ENCODE measurements at regions not wholly inside any gene's neighbourhood (a gene's known extent, or its start where the extent isn't known, plus 50 kb on each side); places are given as distances from the start of the nearest gene placed in this dataset.

DNA sequence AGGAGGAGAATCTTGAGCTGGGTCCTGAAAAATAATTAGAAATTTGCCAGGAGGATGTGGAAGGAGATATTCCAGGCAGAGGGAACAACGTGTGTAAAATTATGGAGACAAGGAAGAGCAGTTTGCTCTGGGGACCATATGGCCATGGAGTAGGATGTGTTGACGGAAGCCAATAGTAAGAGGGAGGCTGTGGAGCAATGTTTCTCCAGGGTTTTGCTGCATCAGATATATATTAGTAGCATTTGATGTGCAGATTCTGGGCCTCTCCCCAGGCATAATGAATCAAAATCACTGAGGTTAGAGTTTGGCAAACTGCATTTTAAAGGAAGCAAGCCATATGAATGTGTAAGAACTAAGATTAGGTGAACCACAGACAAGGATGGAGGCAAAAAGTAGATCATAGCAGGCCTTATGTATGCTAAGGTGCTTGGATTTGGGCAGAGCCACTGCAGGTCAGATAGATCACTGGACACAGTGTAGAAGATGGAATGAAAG is 192.9 kb upstream of the IL12A start:
- DNase-seq (ENCODE audit: low read depth in 4 of 4, low spot score in 3 of 4), result no peak

DNA sequence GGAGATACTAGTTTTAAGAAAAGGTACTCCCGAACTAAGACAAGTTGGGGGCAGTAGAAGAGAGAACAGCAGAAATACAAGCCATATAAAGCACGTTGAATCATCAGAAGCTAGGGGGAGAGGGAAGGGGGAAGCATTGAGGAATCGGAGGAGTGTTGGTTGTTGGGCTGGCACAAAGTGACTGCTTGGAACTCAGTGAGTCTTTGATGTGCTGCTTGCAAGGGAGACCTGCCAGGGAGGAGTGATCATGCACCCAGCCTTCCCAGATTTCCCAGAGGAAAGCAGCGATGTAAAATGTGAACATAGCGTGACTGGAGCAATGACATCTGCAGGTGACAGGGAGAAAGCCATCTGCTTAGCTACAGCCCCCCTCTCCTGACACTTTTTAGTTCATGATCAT is 192.4 kb upstream of the IL12A start:
- DNase-seq (ENCODE audit: low read depth in 4 of 4, low spot score in 3 of 4), result no peak

- no peak for DNase-seq (ENCODE audit: low read depth in 4 of 4, low spot score in 3 of 4)
Measured at GRCh38 chr3:159796744-159797143, 191.9 kb upstream of the IL12A start.

DNA sequence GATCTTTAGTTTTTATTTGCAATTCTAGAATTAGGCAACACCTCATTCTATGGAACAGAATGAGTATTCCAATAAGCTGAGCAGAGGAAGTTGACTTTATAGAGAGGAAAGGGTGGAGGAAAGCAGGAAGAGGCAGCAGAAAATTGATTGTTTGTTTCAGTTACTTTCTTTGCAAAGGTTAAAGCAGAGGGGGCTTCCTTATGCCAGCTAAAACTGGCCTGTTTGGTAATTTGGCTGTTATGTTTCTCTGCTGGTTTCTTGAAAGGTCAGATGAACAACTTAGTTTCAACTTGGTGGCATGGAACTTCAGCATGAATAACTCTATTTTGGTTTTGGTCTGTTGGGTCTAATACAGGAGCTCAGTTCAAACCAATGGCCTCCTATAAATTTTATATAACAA is 190.9 kb upstream of the IL12A start:
- DNase-seq (ENCODE audit: low read depth in 4 of 4, low spot score in 3 of 4), result no peak

DNA sequence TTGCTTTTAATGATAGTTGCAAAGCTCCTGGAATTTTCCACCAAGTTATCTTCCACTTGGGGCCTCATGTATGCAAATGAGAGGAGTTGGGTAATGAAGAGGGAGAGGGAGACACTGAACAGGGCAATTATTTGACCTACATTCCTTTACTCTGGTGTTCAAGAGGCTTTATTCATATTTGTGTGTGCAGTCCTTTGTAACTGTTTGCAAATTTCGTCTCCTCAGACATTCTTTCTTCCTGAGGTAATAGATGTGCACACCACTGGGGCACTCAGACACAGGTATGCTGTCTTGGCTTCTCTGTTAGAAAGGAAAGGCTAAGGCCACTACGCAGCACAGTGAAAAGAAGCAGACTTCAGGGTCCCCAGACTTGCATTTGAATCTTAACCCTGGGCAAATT is 189.7 kb upstream of the IL12A start:
- no peak for DNase-seq (ENCODE audit: low read depth in 4 of 4, low spot score in 3 of 4)

DNA sequence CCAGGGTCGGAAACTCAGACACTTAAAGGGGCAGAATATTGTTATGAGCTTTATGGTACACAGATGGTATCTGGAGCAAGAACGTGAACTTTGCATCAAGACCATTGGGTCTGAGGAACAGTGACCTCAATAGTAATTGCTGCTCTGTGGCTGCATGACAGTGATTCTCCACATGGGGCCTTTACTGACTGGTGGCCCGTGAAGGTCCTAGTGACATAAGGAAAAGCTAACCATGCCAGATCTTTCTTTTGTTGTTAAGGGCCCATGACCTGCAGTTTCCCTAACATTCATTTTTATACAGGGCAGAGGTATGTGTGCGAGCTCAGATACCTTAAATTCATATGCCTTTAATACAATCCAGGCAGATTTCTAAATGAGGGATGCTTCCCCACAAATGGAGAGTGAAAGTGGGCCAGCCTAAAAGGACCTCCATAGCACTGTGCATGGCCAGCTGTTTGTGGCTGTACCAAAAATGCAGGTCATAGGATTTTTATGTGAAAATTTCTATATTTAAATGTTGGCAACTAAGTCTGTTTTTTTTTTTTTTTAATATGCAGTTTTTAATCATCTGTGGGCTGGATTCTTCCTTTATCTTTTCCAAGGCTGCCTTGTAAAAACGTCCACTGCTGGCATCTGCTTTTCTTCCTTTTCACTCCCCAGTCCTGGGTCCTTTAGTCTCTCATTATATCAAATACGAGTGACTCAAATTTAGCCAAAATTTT is 188.0 kb upstream of the IL12A start:
- DNase-seq (ENCODE audit: low read depth in 4 of 4, low spot score in 3 of 4), result no peak

DNA sequence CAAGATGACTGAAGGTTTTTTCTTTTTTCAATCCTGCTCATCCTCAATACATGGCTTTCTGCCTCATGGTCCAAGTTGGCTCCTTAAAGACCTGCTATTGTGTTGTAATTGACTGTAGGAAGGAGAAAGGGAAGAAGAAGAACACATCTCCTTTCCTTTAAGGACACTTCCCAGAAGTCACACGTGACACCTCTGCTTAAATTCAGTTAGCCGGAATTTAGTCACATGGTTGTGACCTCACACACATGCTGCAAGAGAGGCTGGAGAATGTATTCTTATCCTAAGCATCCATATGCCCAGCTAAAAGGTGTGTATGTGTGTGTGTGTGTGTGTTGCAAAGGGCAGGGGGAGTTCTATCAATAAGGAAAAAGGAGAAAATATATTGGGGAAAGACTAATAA is 185.8 kb upstream of the IL12A start:
- no peak for DNase-seq (ENCODE audit: low read depth in 4 of 4, low spot score in 3 of 4)

DNA sequence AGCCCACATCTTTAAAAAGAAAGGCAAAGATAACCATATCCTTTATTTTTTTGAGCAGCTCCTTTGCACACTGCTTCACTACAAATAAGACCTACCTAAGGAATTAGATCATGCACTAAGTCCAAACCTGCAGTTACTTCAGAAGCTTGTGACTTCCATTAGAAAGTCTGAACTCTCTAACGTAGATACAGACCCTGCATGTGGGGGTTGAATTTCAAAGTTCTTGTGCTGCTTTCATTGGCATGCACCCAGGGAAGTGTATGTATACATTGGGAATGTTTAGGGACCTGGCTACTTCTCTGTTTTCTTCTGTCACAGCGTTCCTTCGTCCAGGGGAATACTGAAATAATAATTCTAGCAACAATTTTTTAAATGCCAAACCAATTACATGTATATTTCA is 185.2 kb upstream of the IL12A start:
- no peak for DNase-seq (ENCODE audit: low read depth in 4 of 4, low spot score in 3 of 4)

DNA sequence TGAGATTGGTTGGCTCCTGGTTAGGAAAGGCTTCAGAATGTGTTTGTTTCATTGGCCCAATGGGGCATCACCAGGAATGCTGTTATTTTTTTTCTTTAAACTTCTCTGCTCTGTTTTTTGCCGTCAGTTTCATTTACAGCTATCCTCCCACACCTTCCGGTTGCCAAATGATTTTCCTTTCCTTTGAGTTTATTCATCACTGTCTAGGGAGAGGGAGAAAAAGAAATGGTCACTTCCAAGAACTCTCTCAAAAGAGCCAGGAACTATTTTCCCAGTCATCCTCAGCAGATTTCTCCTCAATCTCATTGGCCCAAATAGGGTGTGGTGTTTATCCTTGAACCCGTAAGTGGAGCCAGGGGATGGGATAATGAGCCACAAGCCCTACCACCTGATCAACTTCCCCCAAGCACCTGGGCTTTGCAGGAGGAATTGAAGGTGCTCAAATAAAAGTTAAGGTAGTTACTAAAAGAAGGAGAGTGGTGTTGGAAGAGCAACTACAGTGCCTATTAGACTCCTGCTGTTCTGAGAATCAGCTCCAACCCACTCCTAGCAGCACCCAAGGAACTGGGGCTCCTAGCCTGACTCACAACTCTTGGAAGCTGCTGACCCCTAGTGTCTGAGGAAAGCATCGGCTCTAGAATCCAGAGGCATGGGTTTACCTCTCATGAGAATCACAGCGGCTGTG is 183.8 kb upstream of the IL12A start:
- peak; percentile 50 to 78 (median 72) for DNase-seq (ENCODE audit: low read depth in 4 of 4, low spot score in 3 of 4)

GRCh38 chr3:159805411-159805772 is 183.2 kb upstream of the IL12A start:
- DNase-seq (ENCODE audit: low read depth in 4 of 4, low spot score in 3 of 4), result no peak

DNA sequence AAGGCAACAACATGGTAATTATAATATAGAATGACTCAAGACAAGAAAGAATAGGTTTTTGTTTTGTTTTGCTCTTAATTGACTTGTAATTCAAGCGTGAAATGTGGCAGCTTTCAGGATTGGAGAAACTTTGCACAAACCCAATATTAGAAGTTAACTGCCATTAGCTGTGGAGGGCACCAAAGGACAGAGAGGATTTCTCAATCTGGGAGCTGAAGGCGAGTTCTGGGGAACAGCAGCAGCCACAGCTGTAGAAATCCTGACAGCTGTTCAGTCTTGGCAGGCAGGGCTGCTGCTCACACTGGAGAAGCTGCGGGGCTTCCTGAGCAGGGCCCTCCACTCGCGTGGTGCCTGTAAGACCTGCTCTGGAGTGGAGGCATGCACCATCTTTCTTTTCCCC is 182.2 kb upstream of the IL12A start:
- no peak for DNase-seq (ENCODE audit: low read depth in 4 of 4, low spot score in 3 of 4)

- DNase-seq (ENCODE audit: low read depth in 4 of 4, low spot score in 3 of 4), result no peak
Measured at GRCh38 chr3:159807137-159808040, 181.2 kb upstream of the IL12A start.

DNA sequence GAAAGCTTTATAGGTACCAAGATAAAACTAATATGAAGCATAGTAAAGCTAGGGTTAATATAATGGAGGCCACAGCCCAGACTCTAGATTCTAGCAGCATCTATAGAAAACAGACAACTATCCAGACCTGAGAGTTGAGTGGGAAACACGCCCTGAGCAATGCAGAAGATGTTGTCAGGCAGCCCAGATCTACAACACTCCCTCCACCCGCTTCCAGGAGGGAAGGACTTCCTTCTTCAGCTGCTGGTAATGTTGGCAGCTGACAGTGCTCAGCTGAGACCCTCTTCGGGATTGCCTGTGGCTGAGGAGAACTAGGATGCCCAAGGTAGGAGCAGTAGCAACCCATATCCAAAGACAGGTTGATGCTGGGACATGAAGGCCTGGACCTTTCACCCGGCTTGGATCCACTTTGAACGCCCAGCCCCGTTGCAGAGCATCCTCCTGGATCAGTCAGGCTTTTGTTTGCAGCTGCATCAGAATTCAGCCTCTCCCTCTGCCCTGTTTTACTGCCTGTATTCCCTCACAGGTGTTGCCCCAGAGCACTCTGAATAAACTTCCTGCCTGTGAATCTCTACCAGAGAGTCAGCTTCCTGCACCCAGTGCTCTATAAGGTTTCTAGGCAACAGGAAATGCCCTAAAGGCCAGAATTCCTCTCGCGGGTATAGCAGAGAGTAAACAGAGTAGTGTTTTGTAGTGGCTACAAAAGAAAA is 174.7 kb upstream of the IL12A start:
- DNase-seq (ENCODE audit: low read depth in 4 of 4, low spot score in 3 of 4), result no peak

DNA sequence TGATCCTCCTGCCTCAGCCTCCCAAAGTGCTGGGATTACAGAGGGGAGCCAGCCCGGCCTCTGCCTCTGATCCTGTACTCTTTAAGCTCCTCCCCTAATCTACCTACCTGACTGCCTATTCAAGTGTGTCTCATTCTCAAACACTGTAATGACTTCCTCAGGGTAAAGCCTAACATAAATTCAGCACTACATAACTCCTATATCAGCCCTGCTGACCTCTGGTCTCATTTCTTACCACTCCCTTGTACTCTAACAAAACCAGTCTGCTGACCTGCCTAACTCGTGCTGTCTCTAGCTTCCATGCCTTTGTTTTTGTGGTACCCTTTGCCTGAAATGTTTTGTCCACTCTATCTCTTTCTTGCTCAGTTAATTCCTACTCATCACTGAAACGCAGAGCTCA is 172.1 kb upstream of the IL12A start:
- DNase-seq (ENCODE audit: low read depth in 4 of 4, low spot score in 3 of 4), result no peak

GRCh38 chr3:159817126-159817525 is 171.5 kb upstream of the IL12A start:
- DNase-seq (ENCODE audit: low read depth in 4 of 4, low spot score in 3 of 4), result no peak

GRCh38 chr3:159817571-159817970 is 171.1 kb upstream of the IL12A start:
- DNase-seq (ENCODE audit: low read depth in 4 of 4, low spot score in 3 of 4), result no peak

GRCh38 chr3:159818399-159818798 is 170.2 kb upstream of the IL12A start:
- no peak for DNase-seq (ENCODE audit: low read depth in 4 of 4, low spot score in 3 of 4)

GRCh38 chr3:159818997-159819500 is 169.6 kb upstream of the IL12A start:
- DNase-seq (ENCODE audit: low read depth in 4 of 4, low spot score in 3 of 4), result no peak

- no peak for DNase-seq (ENCODE audit: low read depth in 4 of 4, low spot score in 3 of 4)
Measured at GRCh38 chr3:159819676-159820075, 169.0 kb upstream of the IL12A start.

DNA sequence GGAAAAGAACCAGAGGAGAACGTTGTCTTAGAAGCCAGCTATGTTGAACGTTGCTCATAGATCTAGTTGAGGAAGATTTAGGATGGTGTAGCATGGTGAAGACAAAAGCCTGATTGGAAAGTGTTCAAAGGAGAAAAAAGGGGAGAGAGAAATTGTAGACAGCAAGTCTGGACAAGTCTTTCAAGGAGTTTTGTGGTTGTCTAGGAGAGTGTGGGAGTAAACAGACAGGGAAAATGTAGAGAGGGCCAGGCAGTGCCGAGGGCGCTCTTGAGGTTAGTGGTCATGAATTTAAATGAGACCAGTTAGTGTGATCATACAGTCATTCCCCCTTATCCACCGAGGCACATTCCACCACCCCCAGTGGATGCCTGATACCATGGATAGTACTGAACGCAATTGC is 167.5 kb upstream of the IL12A start:
- DNase-seq (ENCODE audit: low read depth in 4 of 4, low spot score in 3 of 4), result no peak

GRCh38 chr3:159821736-159822135 is 166.9 kb upstream of the IL12A start:
- no peak for DNase-seq (ENCODE audit: low read depth in 4 of 4, low spot score in 3 of 4)

Measured in right renal pelvis (tissue), 4 donors.